H1 (cell line): ENCODE measurements at regions not wholly inside any gene's neighbourhood (a gene's known extent, or its start where the extent isn't known, plus 50 kb on each side); places are given as distances from the start of the nearest gene placed in this dataset.

Source experiments
- BACH1 ChIP-seq: IDR thresholded peaks from 2 replicates; pipeline ENCODE4 v1.6.1; 2012; ENCODE audit warnings: low read length, improper control_type of control experiment
- FOSL1 ChIP-seq: IDR thresholded peaks from 2 replicates; pipeline ENCODE4 v1.6.1; 2011; ENCODE audit warnings: mild to moderate bottlenecking, low read depth, low read length, moderate library complexity; ENCODE audit not compliant: insufficient read depth
- SIN3A ChIP-seq, 2 experiments: IDR thresholded peaks in 1 of 2; conservative IDR thresholded peaks in 1 of 2; 2 replicates each; pipeline ENCODE4 v1.6.1; 2011 to 2012; ENCODE audit warnings: low read length in 2 of 2, improper control_type of control experiment in 1 of 2, low read depth in 1 of 2, mild to moderate bottlenecking in 1 of 2
- TF ChIP-seq, protein P1 (sequence below): fragments of 300-600 bp; sonication (generic); IDR thresholded peaks from 2 replicates; pipeline ENCODE4 v1.7.1; 2012; ENCODE audit warnings: low read length, moderate library complexity, mild to moderate bottlenecking, inconsistent platforms; ENCODE audit not compliant: insufficient replicate concordance

DNA sequence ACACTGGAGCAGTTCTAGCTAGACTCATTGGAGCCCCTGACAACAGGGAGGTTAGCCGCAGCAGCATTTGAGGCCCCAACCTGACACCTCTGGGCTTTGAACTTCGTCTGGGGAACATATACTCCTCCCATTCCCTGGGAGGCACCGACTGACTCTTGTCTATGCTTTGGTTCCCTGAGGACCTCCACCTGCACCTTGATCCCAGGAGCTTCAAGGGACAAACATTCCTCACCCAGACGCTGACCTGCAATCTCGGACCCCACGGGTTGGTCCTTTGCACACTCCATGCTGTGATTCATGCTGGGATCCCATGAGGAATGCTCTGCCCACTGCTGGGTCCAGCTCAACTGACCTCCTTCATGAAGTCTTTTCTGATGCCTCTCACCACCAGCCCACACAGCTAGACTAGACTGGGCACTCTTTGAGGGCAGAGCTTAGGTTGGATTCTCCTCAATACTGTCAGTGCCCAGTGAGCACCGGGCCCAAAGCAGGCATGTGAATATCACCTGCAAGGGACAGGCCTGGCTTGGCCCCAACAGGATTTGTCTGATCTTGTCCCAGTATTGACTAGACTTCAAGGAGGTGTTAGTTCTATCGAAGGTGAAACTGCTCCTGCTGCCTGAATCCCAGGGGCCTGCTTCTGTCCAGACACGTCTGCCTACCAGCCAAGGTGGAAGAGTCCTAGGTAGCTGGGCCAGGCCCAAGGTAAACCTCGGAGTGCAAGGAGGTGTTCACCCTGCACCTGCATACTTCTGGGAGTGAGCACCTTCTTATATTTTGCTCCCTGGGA, 51.8 kb upstream of the ZBTB43 start (continued):
- TF ChIP-seq, protein P1, sequence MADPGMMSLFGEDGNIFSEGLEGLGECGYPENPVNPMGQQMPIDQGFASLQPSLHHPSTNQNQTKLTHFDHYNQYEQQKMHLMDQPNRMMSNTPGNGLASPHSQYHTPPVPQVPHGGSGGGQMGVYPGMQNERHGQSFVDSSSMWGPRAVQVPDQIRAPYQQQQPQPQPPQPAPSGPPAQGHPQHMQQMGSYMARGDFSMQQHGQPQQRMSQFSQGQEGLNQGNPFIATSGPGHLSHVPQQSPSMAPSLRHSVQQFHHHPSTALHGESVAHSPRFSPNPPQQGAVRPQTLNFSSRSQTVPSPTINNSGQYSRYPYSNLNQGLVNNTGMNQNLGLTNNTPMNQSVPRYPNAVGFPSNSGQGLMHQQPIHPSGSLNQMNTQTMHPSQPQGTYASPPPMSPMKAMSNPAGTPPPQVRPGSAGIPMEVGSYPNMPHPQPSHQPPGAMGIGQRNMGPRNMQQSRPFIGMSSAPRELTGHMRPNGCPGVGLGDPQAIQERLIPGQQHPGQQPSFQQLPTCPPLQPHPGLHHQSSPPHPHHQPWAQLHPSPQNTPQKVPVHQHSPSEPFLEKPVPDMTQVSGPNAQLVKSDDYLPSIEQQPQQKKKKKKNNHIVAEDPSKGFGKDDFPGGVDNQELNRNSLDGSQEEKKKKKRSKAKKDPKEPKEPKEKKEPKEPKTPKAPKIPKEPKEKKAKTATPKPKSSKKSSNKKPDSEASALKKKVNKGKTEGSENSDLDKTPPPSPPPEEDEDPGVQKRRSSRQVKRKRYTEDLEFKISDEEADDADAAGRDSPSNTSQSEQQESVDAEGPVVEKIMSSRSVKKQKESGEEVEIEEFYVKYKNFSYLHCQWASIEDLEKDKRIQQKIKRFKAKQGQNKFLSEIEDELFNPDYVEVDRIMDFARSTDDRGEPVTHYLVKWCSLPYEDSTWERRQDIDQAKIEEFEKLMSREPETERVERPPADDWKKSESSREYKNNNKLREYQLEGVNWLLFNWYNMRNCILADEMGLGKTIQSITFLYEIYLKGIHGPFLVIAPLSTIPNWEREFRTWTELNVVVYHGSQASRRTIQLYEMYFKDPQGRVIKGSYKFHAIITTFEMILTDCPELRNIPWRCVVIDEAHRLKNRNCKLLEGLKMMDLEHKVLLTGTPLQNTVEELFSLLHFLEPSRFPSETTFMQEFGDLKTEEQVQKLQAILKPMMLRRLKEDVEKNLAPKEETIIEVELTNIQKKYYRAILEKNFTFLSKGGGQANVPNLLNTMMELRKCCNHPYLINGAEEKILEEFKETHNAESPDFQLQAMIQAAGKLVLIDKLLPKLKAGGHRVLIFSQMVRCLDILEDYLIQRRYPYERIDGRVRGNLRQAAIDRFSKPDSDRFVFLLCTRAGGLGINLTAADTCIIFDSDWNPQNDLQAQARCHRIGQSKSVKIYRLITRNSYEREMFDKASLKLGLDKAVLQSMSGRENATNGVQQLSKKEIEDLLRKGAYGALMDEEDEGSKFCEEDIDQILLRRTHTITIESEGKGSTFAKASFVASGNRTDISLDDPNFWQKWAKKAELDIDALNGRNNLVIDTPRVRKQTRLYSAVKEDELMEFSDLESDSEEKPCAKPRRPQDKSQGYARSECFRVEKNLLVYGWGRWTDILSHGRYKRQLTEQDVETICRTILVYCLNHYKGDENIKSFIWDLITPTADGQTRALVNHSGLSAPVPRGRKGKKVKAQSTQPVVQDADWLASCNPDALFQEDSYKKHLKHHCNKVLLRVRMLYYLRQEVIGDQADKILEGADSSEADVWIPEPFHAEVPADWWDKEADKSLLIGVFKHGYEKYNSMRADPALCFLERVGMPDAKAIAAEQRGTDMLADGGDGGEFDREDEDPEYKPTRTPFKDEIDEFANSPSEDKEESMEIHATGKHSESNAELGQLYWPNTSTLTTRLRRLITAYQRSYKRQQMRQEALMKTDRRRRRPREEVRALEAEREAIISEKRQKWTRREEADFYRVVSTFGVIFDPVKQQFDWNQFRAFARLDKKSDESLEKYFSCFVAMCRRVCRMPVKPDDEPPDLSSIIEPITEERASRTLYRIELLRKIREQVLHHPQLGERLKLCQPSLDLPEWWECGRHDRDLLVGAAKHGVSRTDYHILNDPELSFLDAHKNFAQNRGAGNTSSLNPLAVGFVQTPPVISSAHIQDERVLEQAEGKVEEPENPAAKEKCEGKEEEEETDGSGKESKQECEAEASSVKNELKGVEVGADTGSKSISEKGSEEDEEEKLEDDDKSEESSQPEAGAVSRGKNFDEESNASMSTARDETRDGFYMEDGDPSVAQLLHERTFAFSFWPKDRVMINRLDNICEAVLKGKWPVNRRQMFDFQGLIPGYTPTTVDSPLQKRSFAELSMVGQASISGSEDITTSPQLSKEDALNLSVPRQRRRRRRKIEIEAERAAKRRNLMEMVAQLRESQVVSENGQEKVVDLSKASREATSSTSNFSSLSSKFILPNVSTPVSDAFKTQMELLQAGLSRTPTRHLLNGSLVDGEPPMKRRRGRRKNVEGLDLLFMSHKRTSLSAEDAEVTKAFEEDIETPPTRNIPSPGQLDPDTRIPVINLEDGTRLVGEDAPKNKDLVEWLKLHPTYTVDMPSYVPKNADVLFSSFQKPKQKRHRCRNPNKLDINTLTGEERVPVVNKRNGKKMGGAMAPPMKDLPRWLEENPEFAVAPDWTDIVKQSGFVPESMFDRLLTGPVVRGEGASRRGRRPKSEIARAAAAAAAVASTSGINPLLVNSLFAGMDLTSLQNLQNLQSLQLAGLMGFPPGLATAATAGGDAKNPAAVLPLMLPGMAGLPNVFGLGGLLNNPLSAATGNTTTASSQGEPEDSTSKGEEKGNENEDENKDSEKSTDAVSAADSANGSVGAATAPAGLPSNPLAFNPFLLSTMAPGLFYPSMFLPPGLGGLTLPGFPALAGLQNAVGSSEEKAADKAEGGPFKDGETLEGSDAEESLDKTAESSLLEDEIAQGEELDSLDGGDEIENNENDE: no peak
- no peak for TF ChIP-seq SIN3A (conservative IDR thresholded peaks at IDR 0.05 in 1 of 2, IDR thresholded peaks at IDR 0.05 in 1 of 2; ENCODE audit: low read depth in 1 of 2, low read length in 2 of 2)
- TF ChIP-seq FOSL1: no peak
- no peak for TF ChIP-seq BACH1
